ENCODE measurements at regions not wholly inside any gene's neighbourhood (a gene's known extent, or its start where the extent isn't known, plus 50 kb on each side); places are given as distances from the start of the nearest gene placed in this dataset.

GRCh38 chr2:120463527-120463926, 117.6 kb downstream of the INHBB start:
- Histone ChIP-seq H3K79me2 (no peaks in the 10 kb centered on the region), H3K4me1 (ENCODE audit: insufficient read depth) (peaks cover 22% of the 10 kb centered on the region), H3K9me2 (replicated peaks; ENCODE audit: insufficient read depth) (no peaks in the 10 kb centered on the region), H3K27me3 (no peaks in the 10 kb centered on the region), H3K9me3 (ENCODE audit: low read depth) (no peaks in the 10 kb centered on the region), H3K4me3 (no peak overlapping the region), H3K27ac (no peak overlapping the region), H4K20me1 (ENCODE audit: insufficient read depth, poor library complexity, severe bottlenecking) (no peaks in the 10 kb centered on the region), H3K4me2 (no peak overlapping the region), H2AFZ (no peak overlapping the region), H3K36me3 (replicated peaks; ENCODE audit: insufficient read depth, low read depth) (no peaks in the 10 kb centered on the region)
- no peak for DNase-seq (ENCODE audit: low spot score)
- TF ChIP-seq EZH2 (IDR thresholded peaks at IDR 0.05; ENCODE audit: borderline replicate concordance) (no peak), CTCF (IDR thresholded peaks at IDR 0.05; ENCODE audit: poor library complexity) (no peak), EZH2phosphoT487 (IDR thresholded peaks at IDR 0.05; ENCODE audit: low read depth, severe bottlenecking, unreplicated experiment) (no peak)
- 53% methylated on average over 12 of the region's 12 CpGs for WGBS (ENCODE audit: low lambda C conversion rate, missing lambda C conversion rate)

GRCh38 chr2:120463996-120464395, 118.1 kb downstream of the INHBB start:
- Histone ChIP-seq H3K27ac (no peak overlapping the region), H3K36me3 (replicated peaks; ENCODE audit: insufficient read depth, low read depth) (no peaks in the 10 kb centered on the region), H3K4me2 (no peak overlapping the region), H3K79me2 (no peaks in the 10 kb centered on the region), H3K4me3 (no peak overlapping the region), H3K9me3 (ENCODE audit: low read depth) (no peaks in the 10 kb centered on the region), H3K4me1 (ENCODE audit: insufficient read depth) (peaks cover 25% of the 10 kb centered on the region), H2AFZ (no peak overlapping the region), H3K27me3 (no peaks in the 10 kb centered on the region), H4K20me1 (ENCODE audit: insufficient read depth, poor library complexity, severe bottlenecking) (no peaks in the 10 kb centered on the region), H3K9me2 (replicated peaks; ENCODE audit: insufficient read depth) (no peaks in the 10 kb centered on the region)
- 32% methylated on average over 1 of the region's 1 CpG for WGBS (ENCODE audit: low lambda C conversion rate, missing lambda C conversion rate)
- DNase-seq (ENCODE audit: low spot score), result no peak
- no peak for TF ChIP-seq EZH2phosphoT487 (IDR thresholded peaks at IDR 0.05; ENCODE audit: low read depth, severe bottlenecking, unreplicated experiment)
- TF ChIP-seq EZH2 (IDR thresholded peaks at IDR 0.05; ENCODE audit: borderline replicate concordance), result no peak
- TF ChIP-seq CTCF (IDR thresholded peaks at IDR 0.05; ENCODE audit: poor library complexity), result no peak

DNA sequence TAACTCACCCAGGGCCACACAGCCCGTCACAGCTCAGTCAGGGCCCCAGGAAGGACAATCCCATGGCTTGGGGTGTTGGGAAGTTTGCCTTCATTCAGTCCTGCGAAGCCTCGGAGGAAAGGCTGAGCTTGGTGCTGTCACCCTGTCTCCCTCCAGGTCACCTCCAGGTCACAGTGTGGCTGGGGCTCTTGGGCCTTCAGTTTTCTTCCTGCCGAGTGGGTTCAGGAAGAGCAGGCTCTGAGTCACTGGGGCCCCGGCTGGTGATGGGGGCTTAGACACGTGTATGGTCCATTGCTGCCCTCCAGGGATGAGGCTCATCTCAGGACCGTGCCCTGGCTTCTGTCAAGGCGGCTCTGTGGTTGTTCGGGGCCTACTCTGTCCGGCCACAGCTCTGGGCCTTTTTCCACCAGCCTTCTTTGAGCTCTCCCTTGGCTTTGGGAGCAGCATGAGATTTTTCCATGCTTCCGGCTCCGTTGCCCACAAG, 118.6 kb downstream of the INHBB start:
- no peaks in the 10 kb centered on the region for H3K79me2 ChIP-seq
- peak overlapping the region; percentile 80 for H3K27ac ChIP-seq
- H3K4me1 ChIP-seq (ENCODE audit: insufficient read depth), result peaks cover 30% of the 10 kb centered on the region
- no peak for DNase-seq (ENCODE audit: low spot score)
- no peak overlapping the region for H3K4me2 ChIP-seq
- H3K27me3 ChIP-seq, result no peaks in the 10 kb centered on the region
- no peaks in the 10 kb centered on the region for H3K9me2 ChIP-seq (replicated peaks; ENCODE audit: insufficient read depth)
- TF ChIP-seq EZH2 (IDR thresholded peaks at IDR 0.05; ENCODE audit: borderline replicate concordance) (no peak), EZH2phosphoT487 (IDR thresholded peaks at IDR 0.05; ENCODE audit: low read depth, severe bottlenecking, unreplicated experiment) (no peak), CTCF (IDR thresholded peaks at IDR 0.05; ENCODE audit: poor library complexity) (no peak)
- no peak overlapping the region for H2AFZ ChIP-seq
- H3K36me3 ChIP-seq (replicated peaks; ENCODE audit: insufficient read depth, low read depth), result no peaks in the 10 kb centered on the region
- WGBS (ENCODE audit: low lambda C conversion rate, missing lambda C conversion rate), result 68% methylated on average over 12 of the region's 12 CpGs
- no peaks in the 10 kb centered on the region for H3K9me3 ChIP-seq (ENCODE audit: low read depth)
- no peak overlapping the region for H3K4me3 ChIP-seq
- no peaks in the 10 kb centered on the region for H4K20me1 ChIP-seq (ENCODE audit: insufficient read depth, poor library complexity, severe bottlenecking)

Data from hepatocyte (in vitro differentiated cells).